ENCODE measurements at regions not wholly inside any gene's neighbourhood (a gene's known extent, or its start where the extent isn't known, plus 50 kb on each side); places are given as distances from the start of the nearest gene placed in this dataset.

DNA sequence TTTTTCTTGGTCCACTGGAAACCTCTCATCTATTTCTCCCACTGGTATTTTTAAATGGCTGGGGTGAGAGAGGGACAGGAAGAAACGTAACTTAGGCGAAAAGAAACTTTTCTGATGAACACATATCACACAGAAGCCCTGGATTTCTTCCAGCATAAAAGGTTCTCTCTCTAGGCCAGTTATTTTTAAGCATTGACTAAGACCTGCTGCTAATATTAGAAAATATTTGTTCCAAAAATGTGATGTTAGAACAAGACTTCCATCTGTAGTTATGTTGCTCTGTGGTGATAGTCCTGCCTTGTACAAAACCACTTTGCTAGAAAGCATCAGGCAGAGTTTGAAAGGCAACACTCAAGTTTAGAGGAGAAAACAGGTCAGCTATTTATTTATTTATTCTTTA lies 537.7 kb downstream of the MCTP2 start:
- Histone ChIP-seq H3K9me3 (no peaks in the 10 kb centered on the region), H3K36me3 (no peaks in the 10 kb centered on the region), H3K27me3 (no peaks in the 10 kb centered on the region), H3K4me3 (no peak overlapping the region)
- DNase-seq: no peak

DNA sequence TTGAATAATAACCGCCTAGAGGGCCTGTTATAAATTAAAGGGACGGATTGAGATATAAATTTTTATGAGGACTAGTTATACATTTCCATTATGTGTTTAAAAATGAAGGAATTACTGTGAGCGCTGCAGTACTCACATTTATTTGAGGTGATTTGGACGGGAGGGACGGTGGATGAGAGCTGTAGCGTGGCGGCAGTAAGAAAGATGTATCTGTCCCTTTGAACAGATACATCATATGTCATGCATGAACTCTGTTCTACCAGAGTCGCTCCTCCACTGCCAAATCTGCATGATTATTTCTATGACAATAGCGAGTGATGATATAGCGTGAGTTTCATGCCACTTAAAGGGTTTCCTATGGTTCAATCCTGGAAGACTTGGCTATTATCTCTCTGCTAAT lies 538.8 kb downstream of the MCTP2 start:
- no peak for DNase-seq
- no peaks in the 10 kb centered on the region for H3K9me3 ChIP-seq
- H3K36me3 ChIP-seq: no peaks in the 10 kb centered on the region
- no peak overlapping the region for H3K4me3 ChIP-seq
- H3K27me3 ChIP-seq: no peaks in the 10 kb centered on the region

- H3K36me3 ChIP-seq: no peaks in the 10 kb centered on the region
Measured at GRCh38 chr15:94777037-94777436, 545.7 kb downstream of the MCTP2 start.

GRCh38 chr15:94778840-94779239 lies 547.5 kb downstream of the MCTP2 start:
- no peak for DNase-seq
- no peak overlapping the region for H3K4me3 ChIP-seq
- no peaks in the 10 kb centered on the region for H3K27me3 ChIP-seq
- no peaks in the 10 kb centered on the region for H3K36me3 ChIP-seq
- H3K9me3 ChIP-seq: no peaks in the 10 kb centered on the region

More at GRCh38 chr15:94777037-94777436, 545.7 kb downstream of the MCTP2 start:
- no peaks in the 10 kb centered on the region for H3K9me3 ChIP-seq
- H3K4me3 ChIP-seq: no peak overlapping the region
- no peak for DNase-seq
- H3K27me3 ChIP-seq: no peaks in the 10 kb centered on the region

- Histone ChIP-seq H3K4me3 (no peak overlapping the region), H3K27me3 (no peaks in the 10 kb centered on the region), H3K9me3 (no peaks in the 10 kb centered on the region), H3K36me3 (no peaks in the 10 kb centered on the region)
- DNase-seq: no peak
Measured at GRCh38 chr15:94780166-94780565, 548.8 kb downstream of the MCTP2 start.

- no peak for DNase-seq
- Histone ChIP-seq H3K27me3 (no peaks in the 10 kb centered on the region), H3K36me3 (no peaks in the 10 kb centered on the region), H3K9me3 (peaks cover 3% of the 10 kb centered on the region; the same call in 1 of the 2 replicates), H3K4me3 (no peak overlapping the region)
Measured at GRCh38 chr15:94785091-94785490, 553.7 kb downstream of the MCTP2 start.

DNA sequence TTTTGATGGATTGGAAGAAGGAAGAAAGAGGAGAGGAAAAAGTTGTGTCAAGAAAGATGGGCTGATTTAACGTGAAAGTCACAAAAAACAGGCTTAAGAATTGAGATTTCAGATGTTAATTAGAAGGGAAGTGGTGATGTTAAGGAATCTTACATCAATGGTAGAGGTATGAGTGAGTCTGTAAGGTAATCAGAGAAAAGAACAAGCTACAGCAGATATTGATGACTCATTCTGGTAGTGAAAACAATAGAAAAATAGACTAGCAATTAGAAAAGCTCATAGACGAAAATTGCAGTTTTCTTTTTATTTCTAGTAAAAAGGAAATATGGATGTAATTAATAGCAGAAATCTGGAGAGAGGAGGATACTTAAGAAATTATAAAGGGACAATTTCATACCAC lies 559.6 kb downstream of the MCTP2 start:
- Histone ChIP-seq H3K9me3 (peaks cover 3% of the 10 kb centered on the region; the same call in 1 of the 2 replicates), H3K4me3 (no peak overlapping the region), H3K27me3 (no peaks in the 10 kb centered on the region), H3K36me3 (no peaks in the 10 kb centered on the region)
- no peak for DNase-seq

- H3K27me3 ChIP-seq: no peaks in the 10 kb centered on the region
- H3K36me3 ChIP-seq: no peaks in the 10 kb centered on the region
- DNase-seq: no peak
- peaks cover 3% of the 10 kb centered on the region; the same call in 1 of the 2 replicates for H3K9me3 ChIP-seq
- H3K4me3 ChIP-seq: no peak overlapping the region
Measured at GRCh38 chr15:94791510-94791909, 560.1 kb downstream of the MCTP2 start.

GRCh38 chr15:94792196-94792595 lies 560.8 kb downstream of the MCTP2 start:
- Histone ChIP-seq H3K27me3 (no peaks in the 10 kb centered on the region), H3K36me3 (no peaks in the 10 kb centered on the region), H3K9me3 (peaks cover 3% of the 10 kb centered on the region; the same call in 1 of the 2 replicates), H3K4me3 (no peak overlapping the region)
- DNase-seq: peak; percentile 74

GRCh38 chr15:94793207-94793606 lies 561.8 kb downstream of the MCTP2 start:
- Histone ChIP-seq H3K36me3 (no peaks in the 10 kb centered on the region), H3K27me3 (no peaks in the 10 kb centered on the region), H3K4me3 (no peak overlapping the region), H3K9me3 (peaks cover 10% of the 10 kb centered on the region)
- DNase-seq: no peak

DNA sequence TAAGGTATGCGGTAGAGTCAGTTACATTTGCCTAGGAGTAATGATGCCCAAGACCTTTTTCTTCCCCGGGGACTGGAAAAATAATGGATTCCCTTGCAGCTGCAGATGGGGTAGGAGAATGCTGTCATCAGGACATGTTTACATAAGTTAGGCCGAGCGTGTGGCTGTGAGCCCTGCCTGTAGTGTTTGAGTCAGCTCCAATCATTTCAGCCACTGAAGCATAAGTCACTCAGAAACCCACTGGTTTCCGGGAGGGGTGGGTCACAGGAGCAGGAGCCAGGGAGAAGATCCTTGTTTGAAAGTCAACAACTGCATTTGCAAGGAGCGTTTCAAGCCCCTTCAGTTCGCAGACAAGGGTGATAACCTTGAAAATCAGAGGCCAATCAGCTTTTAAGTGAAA lies 562.3 kb downstream of the MCTP2 start:
- DNase-seq: peak; percentile 94
- Histone ChIP-seq H3K9me3 (peaks cover 13% of the 10 kb centered on the region), H3K36me3 (no peaks in the 10 kb centered on the region), H3K27me3 (no peaks in the 10 kb centered on the region), H3K4me3 (no peak overlapping the region)

GRCh38 chr15:94804613-94805012 lies 573.3 kb downstream of the MCTP2 start:
- Histone ChIP-seq H3K9me3 (peaks cover 15% of the 10 kb centered on the region), H3K36me3 (no peaks in the 10 kb centered on the region), H3K27me3 (no peaks in the 10 kb centered on the region), H3K4me3 (no peak overlapping the region)
- no peak for DNase-seq

- Histone ChIP-seq H3K27me3 (no peaks in the 10 kb centered on the region), H3K4me3 (no peak overlapping the region), H3K36me3 (no peaks in the 10 kb centered on the region), H3K9me3 (no peaks in the 10 kb centered on the region)
- no peak for DNase-seq
Measured at GRCh38 chr15:94815110-94815731, 583.9 kb downstream of the MCTP2 start.

DNA sequence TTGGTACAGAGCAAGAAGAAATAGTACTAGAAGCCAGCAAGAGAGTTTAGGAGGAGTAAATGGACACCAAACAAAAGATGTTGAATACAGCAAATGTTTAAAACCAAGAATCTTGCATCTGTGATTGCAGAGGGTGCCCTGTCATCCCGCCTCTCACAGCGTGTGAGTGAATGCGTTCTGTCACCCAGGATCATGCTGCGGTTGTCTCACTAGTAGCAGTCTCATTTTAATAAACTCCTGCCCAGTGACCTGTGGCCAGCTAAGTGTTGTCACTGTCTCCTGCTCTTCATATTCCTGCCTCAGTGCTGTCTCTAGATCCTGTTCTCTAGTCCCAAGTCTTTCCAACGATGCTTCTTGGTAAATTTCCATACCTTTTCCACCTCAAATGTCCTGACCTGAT lies 584.6 kb downstream of the MCTP2 start:
- no peaks in the 10 kb centered on the region for H3K27me3 ChIP-seq
- no peak overlapping the region for H3K4me3 ChIP-seq
- no peaks in the 10 kb centered on the region for H3K9me3 ChIP-seq
- no peaks in the 10 kb centered on the region for H3K36me3 ChIP-seq
- no peak for DNase-seq

- H3K27me3 ChIP-seq: no peaks in the 10 kb centered on the region
- H3K4me3 ChIP-seq: no peak overlapping the region
- peaks cover 2% of the 10 kb centered on the region; the same call in 1 of the 2 replicates for H3K9me3 ChIP-seq
- DNase-seq: no peak
- no peaks in the 10 kb centered on the region for H3K36me3 ChIP-seq
Measured at GRCh38 chr15:94829887-94830884, 598.8 kb downstream of the MCTP2 start.

DNA sequence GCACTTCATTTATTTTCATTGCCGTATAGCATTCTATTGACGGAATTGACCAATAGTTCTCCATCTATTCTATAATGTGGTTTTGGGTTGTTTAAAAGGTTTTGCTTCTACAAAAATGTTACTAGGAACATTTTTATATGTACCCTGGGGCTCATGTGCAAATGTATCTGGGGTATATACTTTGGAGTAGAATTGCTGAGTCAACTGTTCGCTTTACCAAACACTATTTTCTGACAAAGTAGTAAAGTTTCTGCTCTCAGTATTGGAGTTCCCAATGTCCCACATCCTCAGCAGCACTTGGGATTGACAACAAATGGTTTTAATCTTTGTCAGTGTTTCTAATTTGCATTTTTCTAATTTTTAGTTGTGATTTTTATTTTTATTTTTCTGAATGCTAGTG lies 602.6 kb downstream of the MCTP2 start:
- H3K9me3 ChIP-seq: peaks cover 2% of the 10 kb centered on the region; the same call in 1 of the 2 replicates
- no peaks in the 10 kb centered on the region for H3K27me3 ChIP-seq
- no peak for DNase-seq
- H3K4me3 ChIP-seq: no peak overlapping the region
- no peaks in the 10 kb centered on the region for H3K36me3 ChIP-seq

GRCh38 chr15:94834494-94834893 lies 603.1 kb downstream of the MCTP2 start:
- Histone ChIP-seq H3K4me3 (no peak overlapping the region), H3K27me3 (no peaks in the 10 kb centered on the region), H3K9me3 (peaks cover 2% of the 10 kb centered on the region; the same call in 1 of the 2 replicates), H3K36me3 (no peaks in the 10 kb centered on the region)
- DNase-seq: no peak
